Endothelial cell of umbilical vein (primary cell): ENCODE measurements at regions not wholly inside any gene's neighbourhood (a gene's known extent, or its start where the extent isn't known, plus 50 kb on each side); places are given as distances from the start of the nearest gene placed in this dataset.

Experiments
- BruUV-seq: library from RNA; stranded (reverse); fragments of 400-500 nt; replicated peaks from 2 replicates; lab custom pipeline; 2021; lab: Mats Ljungman, UMichigan
- CTCF ChIA-PET: fragments of 300-600, 350-600 bp; sonication (Branson Sonifier 250); formaldehyde crosslinking; loops from one replicate; lab custom pipeline; 2021; ENCODE audit warnings: antibody characterized with exemption, inconsistent platforms; lab: Charles Lee
- POLR2A ChIA-PET: fragments of 300-600, 350-600 bp; sonication (Branson Sonifier 250); formaldehyde crosslinking; loops from one replicate; lab custom pipeline; 2021; ENCODE audit warnings: antibody characterized with exemption, inconsistent platforms; lab: Charles Lee
- DNase-seq: peaks from one replicate; pipeline ENCODE4 v3.0.0-alpha.2; 2011; ENCODE audit warnings: low read depth, low spot score
- FAIRE-seq: peaks from 2 replicates; lab custom pipeline; 2011; peaks lifted over from hg19 to GRCh38; lab: Jason Lieb, UNC
- H2AFZ ChIP-seq: 2 replicates; pipeline ENCODE4 v1.6.0; 2012; ENCODE audit warnings: low read depth, low read length, control low read depth, inconsistent platforms
- H3K27ac ChIP-seq: 2 replicates; pipeline ENCODE4 v1.5.1; 2011; ENCODE audit warnings: low read depth, mild to moderate bottlenecking, control low read depth, low read length, moderate library complexity; ENCODE audit not compliant: insufficient read depth
- H3K27me3 ChIP-seq, 2 experiments: 2 replicates each; pipeline versions ENCODE4 v1.6.0 to v1.6.1; 2011; ENCODE audit warnings: low read length in 2 of 2, mixed read lengths in 1 of 2; ENCODE audit not compliant: control insufficient read depth in 2 of 2, insufficient read depth in 2 of 2
- H3K36me3 ChIP-seq, 2 experiments: 2 replicates in 1 of 2; 3 replicates in 1 of 2; pipeline ENCODE4 v1.5.1; 2011; ENCODE audit warnings: low read length in 2 of 2, mild to moderate bottlenecking in 1 of 2, moderate library complexity in 1 of 2; ENCODE audit not compliant: control insufficient read depth in 2 of 2, insufficient read depth in 2 of 2; ENCODE audit errors: extremely low read depth in 1 of 2
- H3K4me1 ChIP-seq: 3 replicates; pipeline ENCODE4 v1.5.1; 2011; ENCODE audit warnings: mild to moderate bottlenecking, low read length; ENCODE audit not compliant: control insufficient read depth, insufficient read depth; ENCODE audit errors: extremely low read depth
- H3K4me2 ChIP-seq: 2 replicates; pipeline ENCODE4 v1.6.1; 2011; ENCODE audit warnings: low read length, control low read depth, mixed read lengths; ENCODE audit not compliant: insufficient read depth
- H3K4me3 ChIP-seq, 3 experiments: fragments of 200-600 bp in 1 of 3; sonication (generic), shearing (Covaris generic) in 1 of 3; replicated peaks in 1 of 3; 2 replicates each; pipeline ENCODE4 v1.5.1; 2011 to 2016; ENCODE audit warnings: control low read depth in 3 of 3, low read length in 3 of 3, mild to moderate bottlenecking in 2 of 3, inconsistent platforms in 1 of 3, low read depth in 1 of 3, moderate library complexity in 1 of 3; ENCODE audit not compliant: insufficient read depth in 1 of 3
- H3K79me2 ChIP-seq: 2 replicates; pipeline ENCODE4 v1.6.0; 2012; ENCODE audit warnings: low read length, inconsistent platforms; ENCODE audit not compliant: control insufficient read depth, insufficient read depth
- H3K9ac ChIP-seq: replicated peaks from 2 replicates; pipeline ENCODE3; 2011; ENCODE audit warnings: low read length, control low read depth; ENCODE audit not compliant: insufficient read depth; ENCODE audit errors: extremely low read depth
- H3K9me1 ChIP-seq: replicated peaks from 3 replicates; pipeline ENCODE4 v1.6.0; 2011; ENCODE audit warnings: mild to moderate bottlenecking, low read length; ENCODE audit not compliant: control insufficient read depth, insufficient read depth; ENCODE audit errors: extremely low read depth
- H3K9me3 ChIP-seq: replicated peaks from 2 replicates; pipeline ENCODE4 v1.5.1; 2012; ENCODE audit warnings: low read length, inconsistent platforms; ENCODE audit not compliant: control insufficient read depth, insufficient read depth
- H4K20me1 ChIP-seq: replicated peaks from 2 replicates; pipeline ENCODE3; 2011; ENCODE audit warnings: mild to moderate bottlenecking, low read length; ENCODE audit not compliant: control insufficient read depth, insufficient read depth; ENCODE audit errors: extremely low read depth
- EZH2 ChIP-seq: IDR thresholded peaks from 2 replicates; pipeline ENCODE4 v1.6.1; 2012; ENCODE audit warnings: borderline replicate concordance, low read depth, mild to moderate bottlenecking, moderate library complexity, low read length, inconsistent platforms; ENCODE audit not compliant: severe bottlenecking
- FOS ChIP-seq: IDR thresholded peaks from 2 replicates; pipeline ENCODE4 v1.6.1; 2011; ENCODE audit warnings: mild to moderate bottlenecking, low read length, moderate library complexity, borderline replicate concordance; ENCODE audit not compliant: insufficient read depth
- GATA2 ChIP-seq: IDR thresholded peaks from 2 replicates; pipeline ENCODE4 v1.7.0; 2011; ENCODE audit warnings: low read depth, mild to moderate bottlenecking, moderate library complexity, mixed read lengths, low read length; ENCODE audit not compliant: insufficient read length, insufficient read depth
- JUN ChIP-seq: IDR thresholded peaks from 2 replicates; pipeline ENCODE4 v1.6.1; 2011; ENCODE audit warnings: borderline replicate concordance, low read depth; ENCODE audit not compliant: insufficient read length, insufficient read depth
- MAX ChIP-seq: IDR thresholded peaks from 2 replicates; pipeline ENCODE4 v1.6.1; 2011; ENCODE audit not compliant: insufficient read depth, insufficient read length
- MYC ChIP-seq: IDR thresholded peaks from one replicate; pipeline ENCODE4 v1.6.1; 2011; ENCODE audit warnings: mild to moderate bottlenecking, low read depth, low read length
- POLR2A ChIP-seq: IDR thresholded peaks from 2 replicates; pipeline ENCODE4 v1.6.1; 2012; ENCODE audit warnings: low read depth, mild to moderate bottlenecking, control low read depth, low read length
- POLR2AphosphoS5 ChIP-seq: IDR thresholded peaks from 2 replicates; pipeline ENCODE4 v1.6.1; 2012; ENCODE audit warnings: low read depth, mild to moderate bottlenecking, control low read depth, low read length, moderate library complexity; ENCODE audit not compliant: insufficient read depth
- dilution Hi-C: fragments of 300-500 bp; cut with MboI; formaldehyde crosslinking; loops from one replicate; pipeline ENCODE4 v1.15.0; 2019; ENCODE audit warnings: low sequenced_read_pairs; ENCODE audit not compliant: extremely low pct_ligation_motif_present
- intact Hi-C: fragments of 100-400 bp; cut with micrococcal nuclease; formaldehyde crosslinking; loops from one replicate; pipeline ENCODE4 v1.10.0; 2022
- TF ChIP-seq, protein P1 (sequence below), 2 donors: IDR thresholded peaks; 1 replicate in 1 of 2; 2 replicates in 1 of 2; pipeline ENCODE4 v1.5.1; 2011; ENCODE audit warnings: low read length in 2 of 2, mild to moderate bottlenecking in 2 of 2, moderate library complexity in 2 of 2, control low read depth in 1 of 2, inconsistent platforms in 1 of 2, low read depth in 1 of 2; ENCODE audit not compliant: insufficient read depth in 1 of 2; ENCODE audit errors: extremely low read depth in 1 of 2

GRCh38 chr6:56891754-56892153 lies 63.2 kb upstream of the BEND6 start:
- ChIA-PET CTCF (interaction anchor here (0.6 to 3.5 kb wide), 6 partner anchors 11 to 63 kb away, joined by 3 to 24 read pairs (median 4); partner anchors contain the start of gene BEND6), POLR2A (interaction anchor here (0.7 kb wide), 2 partner anchors 27 to 361 kb away, joined by 6 to 7 read pairs; no protein-coding TSS in a partner anchor)
- no peak for TF ChIP-seq MAX
- no peak overlapping the region for H3K4me3 ChIP-seq
- H2AFZ ChIP-seq = peak overlapping the region; percentile 62
- no peaks in the 10 kb centered on the region for H3K79me2 ChIP-seq
- DNase-seq (no peak), FAIRE-seq (no peak)
- H3K27me3 ChIP-seq = no peaks in the 10 kb centered on the region
- H3K9ac ChIP-seq = no peak overlapping the region
- no peaks in the 10 kb centered on the region for H3K9me1 ChIP-seq
- peaks cover 30% of the 10 kb centered on the region for H3K4me1 ChIP-seq
- BruUV-seq = no TSS peak
- H3K27ac ChIP-seq = no peak overlapping the region
- no peaks in the 10 kb centered on the region for H3K36me3 ChIP-seq
- intact Hi-C loops = loop anchor here (2.0 kb wide), 1 partner anchor 23 kb away; no protein-coding TSS in a partner anchor
- no peaks in the 10 kb centered on the region for H3K9me3 ChIP-seq
- H4K20me1 ChIP-seq = no peaks in the 10 kb centered on the region
- H3K4me2 ChIP-seq = no peak overlapping the region
- dilution Hi-C loops = no loop called here

DNA sequence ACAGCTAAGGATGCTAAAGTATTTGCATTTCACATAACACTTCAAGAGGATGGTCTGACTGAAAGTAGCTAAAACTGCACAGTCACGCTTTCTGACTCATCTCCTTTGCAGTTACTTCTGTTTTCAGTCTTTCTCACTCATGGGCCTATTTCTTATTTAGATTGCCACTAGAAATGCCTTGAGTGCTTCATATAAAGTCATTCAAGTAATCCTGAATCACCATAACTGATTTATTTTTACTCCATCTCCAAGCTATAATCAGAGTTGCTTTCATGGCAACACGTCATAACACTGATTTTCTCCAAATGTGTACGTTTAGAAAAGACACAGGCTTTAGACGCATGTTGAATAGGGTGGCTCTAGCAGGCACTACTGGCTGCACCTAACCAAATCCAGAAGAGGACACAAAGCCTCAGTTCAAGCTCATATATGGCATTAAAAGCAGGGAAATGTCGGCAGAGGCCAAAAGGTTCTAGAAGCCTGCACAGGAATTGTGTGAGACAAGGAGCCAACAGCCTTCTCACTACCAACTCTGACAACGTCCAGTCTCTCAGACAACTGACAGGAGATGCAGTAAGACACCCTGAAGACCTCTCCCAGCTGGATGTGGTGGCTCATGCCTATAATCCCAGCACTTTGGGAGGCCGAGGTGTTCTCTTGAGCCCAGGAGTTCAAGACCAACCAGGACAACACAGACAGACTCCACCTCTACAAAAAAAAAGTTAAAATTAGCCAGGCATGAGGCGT lies 64.1 kb upstream of the BEND6 start:
- POLR2A ChIA-PET = no interaction called here

More for the DNA sequence above, 64.1 kb upstream of the BEND6 start:
- Histone ChIP-seq H3K9me3 (no peaks in the 10 kb centered on the region), H3K27me3 (no peaks in the 10 kb centered on the region), H3K4me3 (no peak overlapping the region), H3K79me2 (no peaks in the 10 kb centered on the region), H3K27ac (peak overlapping the region; percentile 65), H2AFZ (peak overlapping the region; percentile 38), H3K4me2 (peak overlapping the region; percentile 39), H3K36me3 (no peaks in the 10 kb centered on the region), H3K9me1 (no peaks in the 10 kb centered on the region), H4K20me1 (no peaks in the 10 kb centered on the region), H3K9ac (no peak overlapping the region), H3K4me1 (peaks cover 30% of the 10 kb centered on the region)
- no TSS peak for BruUV-seq
- dilution Hi-C loops (no loop called here), intact Hi-C loops (loop anchor here (2.0 kb wide), 1 partner anchor 22 kb away; no protein-coding TSS in a partner anchor)
- DNase-seq (peak; percentile 71), FAIRE-seq (peak; percentile 64)
- peak; percentile 26 for TF ChIP-seq POLR2A
- TF ChIP-seq EZH2 = no peak
- TF ChIP-seq, protein P1, sequence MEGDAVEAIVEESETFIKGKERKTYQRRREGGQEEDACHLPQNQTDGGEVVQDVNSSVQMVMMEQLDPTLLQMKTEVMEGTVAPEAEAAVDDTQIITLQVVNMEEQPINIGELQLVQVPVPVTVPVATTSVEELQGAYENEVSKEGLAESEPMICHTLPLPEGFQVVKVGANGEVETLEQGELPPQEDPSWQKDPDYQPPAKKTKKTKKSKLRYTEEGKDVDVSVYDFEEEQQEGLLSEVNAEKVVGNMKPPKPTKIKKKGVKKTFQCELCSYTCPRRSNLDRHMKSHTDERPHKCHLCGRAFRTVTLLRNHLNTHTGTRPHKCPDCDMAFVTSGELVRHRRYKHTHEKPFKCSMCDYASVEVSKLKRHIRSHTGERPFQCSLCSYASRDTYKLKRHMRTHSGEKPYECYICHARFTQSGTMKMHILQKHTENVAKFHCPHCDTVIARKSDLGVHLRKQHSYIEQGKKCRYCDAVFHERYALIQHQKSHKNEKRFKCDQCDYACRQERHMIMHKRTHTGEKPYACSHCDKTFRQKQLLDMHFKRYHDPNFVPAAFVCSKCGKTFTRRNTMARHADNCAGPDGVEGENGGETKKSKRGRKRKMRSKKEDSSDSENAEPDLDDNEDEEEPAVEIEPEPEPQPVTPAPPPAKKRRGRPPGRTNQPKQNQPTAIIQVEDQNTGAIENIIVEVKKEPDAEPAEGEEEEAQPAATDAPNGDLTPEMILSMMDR (IDR thresholded peaks at IDR 0.05; ENCODE audit: extremely low read depth in 1 of 2, insufficient read depth in 1 of 2, low read depth in 1 of 2, low read length in 2 of 2) = no peak
- peak; percentile 68 for TF ChIP-seq FOS
- TF ChIP-seq MYC = no peak
- no peak for TF ChIP-seq GATA2
- peak; percentile 58 for TF ChIP-seq JUN
- no peak for TF ChIP-seq MAX
- TF ChIP-seq POLR2AphosphoS5 = peak; percentile 27
- CTCF ChIA-PET = interaction anchor here (0.6 to 3.5 kb wide), 10 partner anchors 9 to 1088 kb away, joined by 3 to 24 read pairs (median 4); partner anchors contain the start of gene BEND6
